GM12864 (cell line): ENCODE measurements at regions not wholly inside any gene's neighbourhood (a gene's known extent, or its start where the extent isn't known, plus 50 kb on each side); places are given as distances from the start of the nearest gene placed in this dataset.
"Not testable (repeated sequence)": the region's sequence is repeated elsewhere in the genome, so short reads cannot be mapped to it uniquely, and the experiment has no call there.

Experiments
- DNase-seq: peaks from one replicate; pipeline ENCODE4 v3.0.0-alpha.2; 2011; ENCODE audit warnings: low read depth
- H3K4me3 ChIP-seq: 2 replicates; pipeline ENCODE4 v1.5.1; 2011; ENCODE audit warnings: mild to moderate bottlenecking, low read depth, low read length, control low read depth
- TF ChIP-seq, protein P1 (sequence below): IDR thresholded peaks from 2 replicates; pipeline ENCODE4 v1.5.1; 2011; ENCODE audit warnings: low read depth, mild to moderate bottlenecking, moderate library complexity, low read length, control low read depth, inconsistent platforms; ENCODE audit errors: missing control alignments

DNA sequence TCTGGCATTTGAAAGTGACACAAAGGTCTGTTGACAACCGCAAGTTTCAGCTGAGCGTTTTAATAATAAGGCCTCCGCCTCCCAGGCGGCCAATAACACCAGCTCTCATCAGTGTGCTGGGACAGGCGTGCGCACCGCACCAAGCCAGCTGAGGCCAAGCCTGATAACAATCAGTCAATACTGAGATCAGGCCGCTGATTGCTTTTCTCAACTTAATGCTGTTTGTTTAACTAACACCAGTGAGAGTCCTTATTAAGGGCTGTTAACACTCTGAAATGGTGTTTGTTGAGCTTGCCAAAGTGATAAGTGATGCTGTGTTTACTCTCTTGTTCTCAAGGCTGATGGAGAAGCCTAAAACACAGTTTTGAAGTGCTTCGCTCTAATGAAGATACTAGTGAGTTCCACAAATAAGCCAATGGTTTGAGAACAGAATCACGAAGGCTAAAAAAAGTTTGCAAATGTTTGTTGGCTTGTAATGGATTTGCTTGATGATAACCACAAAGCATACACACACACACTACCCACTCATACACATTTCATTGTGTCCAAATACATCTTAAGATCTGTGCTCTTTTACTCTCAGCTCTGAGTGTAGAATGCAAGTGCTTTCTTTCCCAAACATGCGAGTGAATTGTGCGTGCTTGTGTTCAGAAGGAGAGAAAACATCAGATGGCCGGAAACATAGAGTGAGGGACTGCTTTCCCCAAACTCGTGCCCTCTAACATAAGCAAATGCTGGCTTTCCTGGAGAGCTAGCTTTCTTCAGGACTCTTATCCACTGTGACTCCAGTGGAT is 330.4 kb upstream of the KLF4 start:
- no peak overlapping the region for H3K4me3 ChIP-seq
- TF ChIP-seq, protein P1, sequence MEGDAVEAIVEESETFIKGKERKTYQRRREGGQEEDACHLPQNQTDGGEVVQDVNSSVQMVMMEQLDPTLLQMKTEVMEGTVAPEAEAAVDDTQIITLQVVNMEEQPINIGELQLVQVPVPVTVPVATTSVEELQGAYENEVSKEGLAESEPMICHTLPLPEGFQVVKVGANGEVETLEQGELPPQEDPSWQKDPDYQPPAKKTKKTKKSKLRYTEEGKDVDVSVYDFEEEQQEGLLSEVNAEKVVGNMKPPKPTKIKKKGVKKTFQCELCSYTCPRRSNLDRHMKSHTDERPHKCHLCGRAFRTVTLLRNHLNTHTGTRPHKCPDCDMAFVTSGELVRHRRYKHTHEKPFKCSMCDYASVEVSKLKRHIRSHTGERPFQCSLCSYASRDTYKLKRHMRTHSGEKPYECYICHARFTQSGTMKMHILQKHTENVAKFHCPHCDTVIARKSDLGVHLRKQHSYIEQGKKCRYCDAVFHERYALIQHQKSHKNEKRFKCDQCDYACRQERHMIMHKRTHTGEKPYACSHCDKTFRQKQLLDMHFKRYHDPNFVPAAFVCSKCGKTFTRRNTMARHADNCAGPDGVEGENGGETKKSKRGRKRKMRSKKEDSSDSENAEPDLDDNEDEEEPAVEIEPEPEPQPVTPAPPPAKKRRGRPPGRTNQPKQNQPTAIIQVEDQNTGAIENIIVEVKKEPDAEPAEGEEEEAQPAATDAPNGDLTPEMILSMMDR = no peak
- DNase-seq = no peak

DNA sequence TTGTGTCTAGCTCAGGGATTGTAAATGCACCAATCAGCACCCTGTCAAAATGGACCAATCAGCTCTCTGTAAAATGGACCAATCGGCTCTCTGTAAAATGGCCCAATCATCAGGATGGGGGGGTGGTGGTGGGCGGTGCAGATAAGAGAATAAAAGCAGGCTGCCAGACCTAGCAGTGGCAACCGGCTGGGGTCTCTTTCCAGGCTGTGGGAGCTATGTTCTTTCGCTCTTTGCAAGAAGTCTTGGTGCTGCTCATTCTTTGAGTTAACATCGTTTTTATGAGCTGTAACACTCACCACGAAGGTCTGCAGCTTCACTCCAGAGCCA is 328.9 kb upstream of the KLF4 start:
- H3K4me3 ChIP-seq = not testable (repeated sequence)

DNA sequence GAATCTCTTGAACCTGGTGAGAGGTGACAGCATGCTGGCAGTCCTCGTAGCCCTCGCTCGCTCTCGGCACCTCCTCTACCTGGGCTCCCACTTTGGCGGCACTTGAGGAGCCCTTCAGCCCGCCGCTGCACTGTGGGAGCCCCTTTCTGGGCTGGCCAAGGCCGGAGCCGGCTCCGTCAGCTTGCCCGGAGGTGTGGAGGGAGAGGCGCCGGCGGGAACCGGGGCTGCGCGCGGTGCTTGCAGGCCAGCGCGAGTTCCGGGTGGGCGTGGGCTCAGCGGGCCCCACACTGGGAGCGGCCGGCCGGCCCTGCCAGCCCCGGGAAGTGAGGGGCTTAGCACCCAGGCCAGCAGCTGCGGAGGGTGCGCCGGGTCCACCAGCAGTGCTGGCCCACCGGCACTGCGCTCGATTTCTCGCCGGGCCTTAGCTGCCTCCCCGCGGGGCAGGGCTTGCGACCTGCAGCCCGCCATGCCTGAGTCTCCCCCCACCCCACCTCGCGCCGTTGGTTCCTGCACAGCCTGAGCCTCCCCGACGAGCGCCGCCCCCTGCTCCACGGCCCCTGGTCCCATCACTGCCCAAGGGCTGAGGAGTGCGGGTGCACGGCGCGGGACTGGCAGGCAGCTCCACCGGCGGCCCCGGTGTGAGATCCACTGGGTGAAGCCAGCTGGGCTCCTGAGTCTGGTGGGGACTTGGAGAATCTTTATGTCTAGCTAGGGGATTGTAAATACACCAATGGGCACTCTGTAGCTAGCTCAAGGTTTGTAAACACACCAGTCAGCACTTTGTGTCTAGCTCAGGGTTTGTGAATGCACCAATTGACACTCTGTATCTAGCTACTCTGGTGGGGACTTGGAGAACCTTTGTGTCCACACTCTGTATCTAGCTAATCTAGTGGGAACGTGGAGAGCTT is 328.3 kb upstream of the KLF4 start:
- not testable (repeated sequence) for DNase-seq

More for the DNA sequence above, 328.9 kb upstream of the KLF4 start:
- not testable (repeated sequence) for DNase-seq

DNA sequence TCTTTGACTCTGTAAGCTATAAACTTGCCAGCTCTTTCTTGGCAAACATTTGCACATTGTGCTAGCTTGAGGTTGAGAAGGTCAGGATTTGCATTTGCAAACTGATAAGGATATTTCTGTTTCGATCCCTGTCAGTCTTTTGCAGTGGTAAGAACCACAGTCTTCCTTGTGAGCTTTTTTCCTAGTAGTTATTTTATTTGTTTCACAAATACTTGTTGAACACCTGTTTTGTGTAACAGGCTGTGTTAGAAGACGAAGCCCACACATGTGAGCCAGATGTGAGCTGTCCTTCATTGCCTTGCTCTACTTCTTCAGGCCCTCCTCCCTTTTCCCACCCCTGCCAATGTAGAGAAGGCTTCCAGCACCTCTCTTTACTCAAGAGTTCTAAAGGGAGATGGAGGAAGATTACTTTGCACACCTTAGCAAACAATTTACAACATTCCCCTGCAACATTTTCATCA is 327.0 kb upstream of the KLF4 start:
- H3K4me3 ChIP-seq = no peak overlapping the region
- TF ChIP-seq, protein P1 = no peak
- peak; percentile 12 for DNase-seq

More for the DNA sequence above, 328.3 kb upstream of the KLF4 start:
- H3K4me3 ChIP-seq = not testable (repeated sequence)

DNA sequence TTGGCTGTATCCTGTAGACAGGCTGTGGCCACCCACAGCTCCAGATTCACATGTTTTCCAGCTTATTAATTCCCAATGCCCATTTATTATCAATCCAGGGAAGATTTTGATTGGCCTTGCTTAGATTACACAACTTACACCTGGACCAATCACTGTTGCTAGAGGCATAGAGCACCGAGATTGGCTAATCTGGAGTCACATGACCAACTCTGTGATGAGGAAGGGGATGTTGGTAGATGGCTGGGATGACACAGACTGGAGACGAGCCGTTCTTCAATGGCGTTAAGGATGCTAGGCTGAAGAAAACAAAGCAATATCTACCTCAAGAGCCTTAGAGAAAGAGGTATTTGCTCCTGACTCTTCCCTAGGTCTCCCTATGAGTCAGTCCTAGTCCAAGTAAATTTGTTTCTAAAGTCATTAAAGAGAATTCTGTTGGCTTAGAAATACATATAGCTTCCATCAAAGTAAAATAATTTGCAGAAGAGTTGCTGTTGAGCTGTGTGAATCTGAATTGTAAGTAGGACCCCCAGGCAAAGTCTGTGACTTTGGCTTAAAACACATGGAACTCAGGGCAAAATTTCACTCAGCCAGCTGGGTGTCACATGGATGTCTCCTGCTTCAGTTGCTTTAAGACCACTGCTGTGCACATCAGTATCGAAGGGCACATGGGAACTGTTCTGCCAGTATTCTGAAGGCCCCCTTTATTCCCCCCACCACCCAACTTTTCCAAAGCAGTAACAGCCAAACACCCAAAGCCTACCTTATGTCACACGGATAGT is 326.4 kb upstream of the KLF4 start:
- DNase-seq = no peak

DNA sequence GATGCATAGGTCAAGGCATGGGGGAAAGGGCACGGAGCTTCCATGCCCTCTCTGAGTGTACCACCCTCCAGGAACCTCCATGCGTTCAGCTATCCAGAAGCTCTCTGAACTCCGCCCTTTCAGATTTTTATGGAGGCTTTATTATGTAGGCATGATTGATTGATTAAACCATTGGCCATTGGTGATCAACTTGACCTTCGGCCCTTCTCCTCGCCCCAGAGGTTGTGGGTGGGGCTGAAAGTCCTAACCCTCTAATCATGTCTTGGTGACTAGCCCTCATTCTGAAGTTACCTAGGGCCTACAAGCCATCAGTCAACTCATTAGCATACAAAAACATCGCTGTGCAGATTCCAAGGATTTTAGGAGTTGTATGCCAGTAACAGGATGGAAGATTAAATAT is 323.7 kb upstream of the KLF4 start:
- H3K4me3 ChIP-seq = no peak overlapping the region
- no peak for DNase-seq
- TF ChIP-seq, protein P1 = no peak

More for the DNA sequence above, 326.4 kb upstream of the KLF4 start:
- no peak overlapping the region for H3K4me3 ChIP-seq
- TF ChIP-seq, protein P1 = no peak

DNA sequence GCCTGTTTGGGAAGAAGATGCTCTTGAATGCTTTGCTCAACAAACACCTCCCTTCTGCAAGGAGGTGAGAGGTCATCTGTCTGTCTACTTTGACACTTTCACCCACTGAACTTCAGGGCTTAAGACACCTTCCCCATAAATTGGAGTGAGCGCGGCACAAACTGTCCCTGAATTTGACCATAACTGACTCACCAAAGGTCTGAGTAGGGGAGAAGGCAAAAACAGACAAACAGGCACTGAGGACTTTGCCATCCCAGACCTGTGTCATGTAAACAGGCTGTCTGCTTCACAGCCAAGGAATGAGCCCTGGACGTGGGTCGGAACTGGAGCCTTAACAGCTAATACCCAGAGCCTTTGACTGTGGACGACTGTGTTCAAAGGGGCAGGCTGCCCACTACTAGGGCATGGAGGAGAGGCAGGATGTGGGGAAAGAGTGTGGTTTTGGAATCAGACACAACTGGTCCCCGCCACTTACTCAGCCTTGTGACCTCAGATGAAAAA is 320.9 kb upstream of the KLF4 start:
- TF ChIP-seq, protein P1 = no peak

More for the DNA sequence above, 320.9 kb upstream of the KLF4 start:
- no peak for DNase-seq
- H3K4me3 ChIP-seq = no peak overlapping the region
